Progenitor cell of endocrine pancreas (in vitro differentiated cells): ENCODE measurements at regions not wholly inside any gene's neighbourhood (a gene's known extent, or its start where the extent isn't known, plus 50 kb on each side); places are given as distances from the start of the nearest gene placed in this dataset.

Experiments used
- DNase-seq: peaks from one replicate; pipeline ENCODE4 v3.0.0; 2021; ENCODE audit warnings: low spot score; ENCODE audit not compliant: unreplicated experiment
- H3K27ac Mint-ChIP-seq: 2 replicates; pipeline ENCODE4 v1.8.0; 2021; ENCODE audit warnings: mild to moderate bottlenecking, moderate library complexity, mixed read lengths
- H3K27me3 Mint-ChIP-seq: 2 replicates; pipeline ENCODE4 v1.8.0; 2021; ENCODE audit warnings: mixed read lengths
- H3K36me3 Mint-ChIP-seq: 2 replicates; pipeline ENCODE4 v1.8.0; 2022; ENCODE audit warnings: mixed read lengths; ENCODE audit not compliant: insufficient read depth
- H3K4me1 Mint-ChIP-seq: 2 replicates; pipeline ENCODE4 v1.8.0; 2021; ENCODE audit warnings: low read depth, mixed read lengths
- H3K4me3 Mint-ChIP-seq: 2 replicates; pipeline ENCODE4 v1.8.0; 2021; ENCODE audit warnings: low read depth, mild to moderate bottlenecking, moderate library complexity, mixed read lengths
- H3K9me3 Mint-ChIP-seq: 2 replicates; pipeline ENCODE4 v1.8.0; 2021; ENCODE audit warnings: low read depth, mixed read lengths
- TF ChIP-seq, protein P1 (sequence below): fragments of 200-600 bp; sonication (generic); IDR thresholded peaks from one replicate; pipeline ENCODE4 v1.5.0; 2021; ENCODE audit warnings: antibody characterized with exemption, mild to moderate bottlenecking; ENCODE audit not compliant: unreplicated experiment

DNA sequence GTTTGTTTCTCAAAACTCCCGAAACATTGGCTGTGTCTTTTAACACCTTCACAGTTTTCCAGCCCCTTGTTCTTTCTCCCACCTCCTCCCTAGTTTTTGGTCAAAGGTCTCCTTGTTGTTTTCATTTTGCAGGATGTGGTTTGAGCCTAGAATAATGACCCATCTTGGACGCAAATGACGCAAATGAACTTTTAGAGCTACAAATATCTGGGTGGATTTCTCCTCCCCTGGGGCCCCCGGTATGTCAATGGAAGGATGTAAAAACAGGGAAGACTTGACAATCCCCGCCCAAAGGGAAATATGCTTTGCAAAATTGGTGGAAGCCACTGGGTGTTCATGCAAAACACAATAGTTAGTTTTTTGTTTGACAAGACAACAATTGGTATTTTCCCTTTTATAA, 236.0 kb upstream of the IRX3 start:
- Mint-ChIP-seq H3K27me3 (no peaks in the 10 kb centered on the region), H3K4me1 (no peaks in the 10 kb centered on the region), H3K27ac (no peak overlapping the region), H3K9me3 (peaks cover 12% of the 10 kb centered on the region), H3K36me3 (peaks cover 3% of the 10 kb centered on the region), H3K4me3 (no peak overlapping the region)
- TF ChIP-seq, protein P1, sequence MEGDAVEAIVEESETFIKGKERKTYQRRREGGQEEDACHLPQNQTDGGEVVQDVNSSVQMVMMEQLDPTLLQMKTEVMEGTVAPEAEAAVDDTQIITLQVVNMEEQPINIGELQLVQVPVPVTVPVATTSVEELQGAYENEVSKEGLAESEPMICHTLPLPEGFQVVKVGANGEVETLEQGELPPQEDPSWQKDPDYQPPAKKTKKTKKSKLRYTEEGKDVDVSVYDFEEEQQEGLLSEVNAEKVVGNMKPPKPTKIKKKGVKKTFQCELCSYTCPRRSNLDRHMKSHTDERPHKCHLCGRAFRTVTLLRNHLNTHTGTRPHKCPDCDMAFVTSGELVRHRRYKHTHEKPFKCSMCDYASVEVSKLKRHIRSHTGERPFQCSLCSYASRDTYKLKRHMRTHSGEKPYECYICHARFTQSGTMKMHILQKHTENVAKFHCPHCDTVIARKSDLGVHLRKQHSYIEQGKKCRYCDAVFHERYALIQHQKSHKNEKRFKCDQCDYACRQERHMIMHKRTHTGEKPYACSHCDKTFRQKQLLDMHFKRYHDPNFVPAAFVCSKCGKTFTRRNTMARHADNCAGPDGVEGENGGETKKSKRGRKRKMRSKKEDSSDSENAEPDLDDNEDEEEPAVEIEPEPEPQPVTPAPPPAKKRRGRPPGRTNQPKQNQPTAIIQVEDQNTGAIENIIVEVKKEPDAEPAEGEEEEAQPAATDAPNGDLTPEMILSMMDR = no peak
- DNase-seq = no peak

DNA sequence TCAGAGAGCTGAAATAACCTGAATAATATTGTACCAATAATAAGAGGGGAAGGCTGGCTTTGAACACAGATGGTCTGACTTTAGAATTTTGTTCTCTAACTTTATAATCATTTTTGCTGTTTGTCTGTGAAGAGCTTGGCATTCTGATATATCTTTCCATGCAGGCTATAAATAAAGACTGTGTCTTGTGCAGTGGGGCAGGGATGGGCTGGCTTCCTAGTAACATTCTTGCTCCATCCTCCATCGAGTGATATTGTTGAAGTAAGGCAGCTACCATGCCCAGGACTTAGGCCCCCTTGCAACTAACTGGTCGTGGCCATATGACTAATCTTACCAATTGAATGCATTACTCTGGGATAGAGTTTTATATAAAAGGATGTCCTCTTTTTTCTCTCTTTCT, 234.7 kb upstream of the IRX3 start:
- no peaks in the 10 kb centered on the region for H3K27me3 Mint-ChIP-seq
- H3K4me3 Mint-ChIP-seq = no peak overlapping the region
- TF ChIP-seq, protein P1 = no peak
- H3K4me1 Mint-ChIP-seq = no peaks in the 10 kb centered on the region
- H3K9me3 Mint-ChIP-seq = peaks cover 5% of the 10 kb centered on the region
- no peak for DNase-seq
- no peaks in the 10 kb centered on the region for H3K36me3 Mint-ChIP-seq
- H3K27ac Mint-ChIP-seq = no peak overlapping the region

DNA sequence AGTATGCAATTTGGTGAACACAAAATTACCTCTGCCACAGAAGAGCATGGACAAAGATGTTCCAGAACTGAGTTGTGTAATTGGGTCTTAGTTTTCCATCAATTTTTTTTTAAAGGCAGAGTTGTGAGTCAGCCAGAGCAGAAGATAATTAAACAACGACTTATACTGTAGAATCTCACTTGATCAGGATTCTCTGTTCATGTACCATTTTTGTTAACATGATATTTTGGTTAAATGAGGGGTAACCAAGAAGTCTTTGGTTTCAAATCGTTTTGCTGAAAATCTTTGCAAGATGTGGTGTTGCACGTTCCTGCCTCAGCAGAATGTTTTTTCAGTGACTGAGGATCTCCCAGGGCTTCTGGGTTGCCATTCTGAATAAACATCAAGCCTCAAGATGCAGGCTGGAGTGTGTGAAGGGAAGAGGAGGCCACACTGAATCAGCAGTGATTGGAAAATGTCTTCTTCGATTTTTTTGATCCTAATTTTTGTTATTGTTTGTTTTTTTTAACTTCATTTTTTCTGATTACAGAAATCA, 232.6 kb upstream of the IRX3 start:
- Mint-ChIP-seq H3K36me3 (no peaks in the 10 kb centered on the region), H3K4me1 (no peaks in the 10 kb centered on the region), H3K9me3 (no peaks in the 10 kb centered on the region), H3K4me3 (no peak overlapping the region), H3K27me3 (no peaks in the 10 kb centered on the region), H3K27ac (no peak overlapping the region)
- DNase-seq = no peak
- TF ChIP-seq, protein P1 = no peak

DNA sequence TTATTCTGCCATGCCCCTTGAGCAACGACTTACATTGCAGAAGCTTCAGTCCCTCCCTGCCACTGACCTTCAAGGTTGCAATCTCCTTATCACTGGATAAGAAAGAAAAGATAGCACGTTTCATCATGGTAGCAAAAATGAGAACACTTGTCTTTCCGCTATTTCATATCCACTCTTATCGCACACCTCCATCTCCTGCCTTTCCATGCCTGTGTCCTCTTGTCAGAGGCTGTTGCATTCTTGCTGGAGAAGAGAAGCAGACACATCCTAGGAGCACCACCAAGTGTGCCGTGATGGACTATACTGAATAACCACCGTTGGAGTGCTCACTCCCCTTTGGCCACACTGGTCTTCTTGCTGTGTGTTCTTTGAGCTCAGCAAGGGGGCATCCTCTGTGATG, 230.6 kb upstream of the IRX3 start:
- H3K27me3 Mint-ChIP-seq = no peaks in the 10 kb centered on the region
- no peak overlapping the region for H3K27ac Mint-ChIP-seq
- no peak overlapping the region for H3K4me3 Mint-ChIP-seq
- TF ChIP-seq, protein P1 = no peak
- H3K9me3 Mint-ChIP-seq = no peaks in the 10 kb centered on the region
- DNase-seq = no peak
- no peaks in the 10 kb centered on the region for H3K36me3 Mint-ChIP-seq
- no peaks in the 10 kb centered on the region for H3K4me1 Mint-ChIP-seq

DNA sequence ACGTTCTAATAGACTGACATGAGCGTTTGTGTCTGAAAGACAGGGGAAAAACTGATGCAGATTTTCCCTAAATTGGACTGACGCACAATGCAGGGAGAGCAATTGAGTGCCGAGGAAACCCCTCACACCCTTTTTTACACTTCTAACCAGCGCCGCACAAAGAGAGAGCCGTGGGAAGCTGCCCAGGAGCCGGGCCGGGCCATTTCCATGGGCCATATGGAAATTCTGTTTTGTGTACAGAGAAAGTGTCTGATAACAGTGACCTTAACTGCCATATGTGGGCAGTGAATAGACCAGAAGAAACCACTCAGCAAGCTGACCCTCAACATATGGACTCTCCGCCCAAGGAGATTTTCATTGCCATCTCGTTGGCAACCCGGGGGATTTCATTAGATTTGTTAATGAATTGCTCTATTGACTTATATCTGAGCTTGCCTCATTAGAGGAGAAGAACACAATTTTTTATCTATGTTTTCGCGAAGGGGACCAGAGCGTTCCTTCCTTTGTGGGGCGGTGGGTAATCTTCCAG, 225.9 kb upstream of the IRX3 start:
- peaks cover 23% of the 10 kb centered on the region for H3K27me3 Mint-ChIP-seq
- no peak overlapping the region for H3K4me3 Mint-ChIP-seq
- DNase-seq = no peak
- H3K9me3 Mint-ChIP-seq = no peaks in the 10 kb centered on the region
- peak overlapping the region; percentile 15 for H3K27ac Mint-ChIP-seq
- H3K36me3 Mint-ChIP-seq = no peaks in the 10 kb centered on the region
- TF ChIP-seq, protein P1 = no peak
- H3K4me1 Mint-ChIP-seq = peaks cover 13% of the 10 kb centered on the region
